ENCODE measurements at regions not wholly inside any gene's neighbourhood (a gene's known extent, or its start where the extent isn't known, plus 50 kb on each side); places are given as distances from the start of the nearest gene placed in this dataset.
"Not testable (repeated sequence)": the region's sequence is repeated elsewhere in the genome, so short reads cannot be mapped to it uniquely, and the experiment has no call there.

GRCh38 chr11:22567759-22568158 lies 57.9 kb downstream of the FANCF start:
- no peak for DNase-seq

DNA sequence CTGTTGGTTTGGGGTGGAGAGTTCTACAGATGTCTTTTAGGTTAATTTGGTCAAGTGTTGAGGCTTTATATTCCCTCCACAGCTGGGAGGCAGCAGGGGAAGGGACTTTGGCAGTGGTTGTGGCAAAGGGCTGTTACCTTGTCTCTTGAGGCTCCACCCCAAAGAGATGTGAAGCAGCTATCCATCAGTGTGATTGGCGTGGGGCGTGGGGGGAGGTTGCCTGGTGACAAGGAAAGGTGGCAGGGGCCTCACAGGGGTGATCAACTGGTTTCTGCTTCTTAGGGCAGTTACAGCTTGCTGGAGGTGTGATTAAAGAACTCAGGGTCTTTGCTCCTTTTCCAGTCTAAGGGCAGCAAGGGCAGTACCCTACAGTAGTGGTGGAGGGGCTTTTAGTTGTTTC lies 59.3 kb downstream of the FANCF start:
- DNase-seq = no peak

- no peak for DNase-seq
Observed at GRCh38 chr11:22561283-22561682, 64.3 kb downstream of the FANCF start.

DNA sequence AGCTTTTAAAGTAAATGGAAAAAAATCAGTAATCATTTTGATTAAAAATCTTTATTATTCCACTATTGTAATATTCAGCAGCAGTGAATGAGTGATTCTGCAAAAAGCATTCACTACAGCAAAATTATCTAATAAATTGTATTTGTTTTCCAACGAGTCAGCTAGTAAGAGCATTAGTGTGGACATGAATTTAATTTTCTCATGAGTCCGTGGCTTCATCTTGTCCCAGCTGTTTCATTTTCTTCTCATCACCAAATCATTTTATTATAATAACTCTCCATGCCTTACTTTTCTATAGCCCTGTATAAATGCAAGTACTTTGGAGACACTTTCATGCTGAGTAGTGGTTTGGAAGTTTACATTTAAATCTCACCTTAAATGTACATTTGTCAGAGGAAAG lies 66.2 kb downstream of the FANCF start:
- no peak for DNase-seq

- DNase-seq = no peak
Observed at GRCh38 chr11:22558664-22559063, 67.0 kb downstream of the FANCF start.

- no peak for DNase-seq
Observed at GRCh38 chr11:22556381-22556780, 69.2 kb downstream of the FANCF start.

- no peak for DNase-seq
Observed at GRCh38 chr11:22555881-22556280, 69.7 kb downstream of the FANCF start.

DNA sequence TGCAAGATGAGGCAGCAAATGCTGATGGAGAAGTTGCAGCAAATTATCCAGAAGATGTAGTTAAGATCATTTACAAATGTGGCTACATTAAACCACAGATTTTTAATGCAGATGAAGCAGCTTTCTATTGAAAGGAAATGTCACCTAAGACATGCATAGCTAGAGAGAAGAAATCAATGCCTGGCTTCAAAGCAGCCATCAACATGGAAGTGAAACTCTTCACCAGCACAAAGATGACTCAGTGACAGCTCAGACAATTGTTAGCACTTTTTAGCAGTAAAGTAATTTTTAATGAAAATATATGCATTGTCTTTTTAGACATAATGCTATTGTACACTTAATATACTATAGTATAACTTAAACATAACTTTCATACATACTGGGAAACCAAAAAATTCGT lies 71.4 kb downstream of the FANCF start:
- DNase-seq = no peak

GRCh38 chr11:22552885-22553284 lies 72.7 kb downstream of the FANCF start:
- DNase-seq = no peak

DNA sequence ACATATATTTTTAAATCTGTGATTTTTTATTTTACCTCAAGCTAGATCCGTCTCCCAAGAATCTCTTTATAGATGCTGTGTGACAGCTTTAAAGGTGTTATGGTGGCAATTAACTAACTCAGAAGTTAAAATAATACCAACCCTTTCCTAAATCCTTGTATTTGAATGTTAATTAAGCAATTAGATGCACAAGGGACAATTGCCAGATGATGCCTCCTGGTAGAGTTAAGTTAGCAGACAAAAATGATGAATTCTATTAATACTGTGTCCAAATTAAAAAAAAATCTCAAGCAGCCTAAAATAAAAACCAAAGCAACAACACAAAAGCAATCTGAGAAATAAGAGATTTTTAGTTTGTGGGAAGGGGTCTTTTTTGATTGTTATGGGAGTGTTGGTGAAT lies 78.9 kb downstream of the FANCF start:
- DNase-seq = no peak

- no peak for DNase-seq
Observed at GRCh38 chr11:22543261-22543660, 82.4 kb downstream of the FANCF start.

DNA sequence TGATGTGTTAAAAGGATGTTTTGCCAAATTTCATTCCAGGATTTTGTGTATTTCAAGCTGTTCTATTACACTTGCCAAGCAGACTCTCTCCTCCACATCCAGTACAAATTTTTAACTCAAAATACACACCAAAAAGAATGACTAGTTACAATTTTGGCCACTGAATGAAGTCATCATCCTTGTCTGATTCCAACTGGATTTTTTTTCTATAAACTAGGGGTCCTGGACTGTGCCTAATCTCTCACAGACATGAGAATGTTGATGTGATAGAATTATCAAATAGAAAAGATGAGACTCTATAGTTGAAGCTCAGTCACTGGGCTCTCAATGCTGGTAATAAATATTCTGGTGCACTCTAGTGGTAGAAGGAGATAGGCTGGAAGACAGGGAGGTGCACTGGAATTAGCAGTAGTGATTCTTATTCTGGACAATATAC lies 85.8 kb downstream of the FANCF start:
- DNase-seq = no peak

- DNase-seq = no peak
Observed at GRCh38 chr11:22536071-22536470, 89.6 kb downstream of the FANCF start.

DNA sequence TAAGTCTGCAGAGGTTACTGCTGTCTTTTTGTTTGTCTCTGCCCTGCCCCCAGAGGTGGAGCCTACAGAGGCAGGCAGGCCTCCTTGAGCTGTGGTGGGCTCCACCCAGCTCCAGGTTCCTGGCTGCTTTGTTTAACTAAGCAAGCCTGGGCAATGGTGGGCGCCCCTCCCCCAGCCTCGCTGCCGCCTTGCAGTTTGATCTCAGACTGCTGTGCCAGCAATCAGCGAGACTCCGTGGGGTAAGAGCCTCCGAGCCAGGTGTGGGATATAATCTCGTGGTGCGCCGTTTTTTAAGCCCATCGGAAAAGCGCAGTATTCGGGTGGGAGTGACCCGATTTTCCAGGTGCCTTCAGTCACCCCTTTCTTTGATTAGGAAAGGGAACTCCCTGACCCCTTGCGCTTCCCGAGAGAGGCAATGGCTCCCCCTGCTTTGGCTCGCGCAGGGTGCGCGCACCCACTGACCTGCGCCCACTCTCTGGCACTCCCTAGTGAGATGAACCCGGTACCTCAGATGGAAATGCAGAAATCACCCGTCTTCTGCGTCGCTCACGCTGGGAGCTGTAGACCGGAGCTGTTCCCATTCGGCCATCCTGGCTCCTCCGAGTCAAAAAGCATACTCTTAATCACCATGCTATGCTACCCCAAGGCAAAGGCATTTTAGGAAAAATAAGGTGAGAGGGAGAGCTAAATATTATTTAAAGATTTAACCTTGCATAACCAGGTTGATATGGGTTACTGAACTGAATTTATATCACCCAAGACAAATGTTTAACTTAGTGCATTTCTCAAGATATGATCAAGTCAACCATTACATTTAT lies 96.8 kb downstream of the FANCF start:
- not testable (repeated sequence) for DNase-seq

DNA sequence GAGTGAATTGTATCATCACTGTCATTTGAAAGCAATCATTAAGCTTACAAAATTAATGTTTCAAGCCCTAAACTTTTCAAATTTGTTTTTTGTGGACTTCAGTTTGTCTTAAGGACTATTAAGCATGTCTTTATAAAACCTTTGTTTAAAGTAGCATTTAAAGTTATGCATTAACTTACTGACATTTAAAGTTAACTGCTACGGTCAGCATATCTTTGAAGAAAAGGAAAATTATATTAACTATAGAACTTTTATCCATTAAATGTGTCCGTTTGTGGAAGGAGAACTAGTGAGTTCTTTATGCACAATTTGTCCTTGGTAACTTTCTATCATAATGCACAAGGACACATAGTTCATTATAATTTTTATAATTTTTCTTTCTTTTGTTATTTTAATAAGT lies 103.4 kb downstream of the FANCF start:
- DNase-seq = no peak

- DNase-seq = no peak
Observed at GRCh38 chr11:22521226-22521625, 104.4 kb downstream of the FANCF start.

DNA sequence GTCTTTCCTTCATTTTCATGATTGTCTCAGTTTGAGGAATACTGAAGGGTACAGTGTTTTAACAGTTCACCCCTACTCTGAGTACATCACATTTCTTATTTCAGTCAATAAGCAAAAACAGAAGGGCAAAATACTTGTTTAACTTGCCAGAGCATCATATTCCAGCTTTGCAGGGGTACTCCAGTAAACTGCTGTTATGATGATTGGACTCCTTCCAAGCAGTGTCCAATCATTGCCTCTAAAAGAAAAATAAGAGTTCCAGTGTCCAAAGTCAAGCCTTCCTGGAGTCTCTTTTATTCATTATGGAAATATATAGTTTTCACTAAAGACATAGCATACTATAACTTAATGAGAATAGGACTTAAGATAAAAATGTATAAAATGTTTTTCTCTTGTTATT lies 105.1 kb downstream of the FANCF start:
- DNase-seq = no peak

GRCh38 chr11:22518344-22518743 lies 107.3 kb downstream of the FANCF start:
- not testable (repeated sequence) for DNase-seq

- no peak for DNase-seq
Observed at GRCh38 chr11:22516111-22516510, 109.5 kb downstream of the FANCF start.

DNA sequence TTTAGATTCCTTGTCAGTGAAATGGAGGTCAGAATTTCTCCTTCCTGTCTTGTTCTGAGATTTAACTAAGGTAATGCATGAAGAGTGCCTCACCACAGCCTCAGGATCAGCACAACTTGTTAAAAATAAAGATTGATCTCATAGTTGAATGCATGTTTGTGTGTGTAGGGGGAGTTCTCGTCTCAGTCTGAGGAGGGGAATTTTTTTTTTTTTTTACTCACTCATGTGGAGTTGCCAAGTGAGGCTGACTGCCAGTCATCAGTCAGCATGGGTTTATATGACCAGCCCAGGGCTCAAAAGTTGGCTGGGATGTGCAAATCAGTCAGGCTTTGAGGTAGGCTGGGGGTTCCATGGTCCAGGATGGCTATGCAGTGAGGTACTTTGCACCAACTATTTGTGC lies 113.2 kb downstream of the FANCF start:
- no peak for DNase-seq

DNA sequence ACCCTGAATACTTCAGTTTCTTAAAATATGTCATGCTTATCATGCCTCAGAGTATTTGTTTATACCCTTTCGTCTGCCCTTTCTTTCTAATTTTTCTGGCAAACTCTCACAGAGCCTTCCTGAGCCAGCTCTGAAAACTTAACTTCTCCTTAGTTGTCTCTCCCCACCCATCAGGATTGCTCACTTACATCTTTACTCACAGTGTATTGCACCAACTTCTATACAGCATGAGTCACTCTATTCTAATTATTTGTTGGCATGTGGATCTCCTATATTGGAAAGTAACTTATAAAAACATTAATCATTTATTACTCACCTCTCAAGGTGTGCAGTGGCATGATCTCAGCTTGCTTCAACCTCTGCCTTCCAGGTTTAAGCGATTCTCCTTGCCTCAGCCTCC lies 114.9 kb downstream of the FANCF start:
- no peak for DNase-seq

DNA sequence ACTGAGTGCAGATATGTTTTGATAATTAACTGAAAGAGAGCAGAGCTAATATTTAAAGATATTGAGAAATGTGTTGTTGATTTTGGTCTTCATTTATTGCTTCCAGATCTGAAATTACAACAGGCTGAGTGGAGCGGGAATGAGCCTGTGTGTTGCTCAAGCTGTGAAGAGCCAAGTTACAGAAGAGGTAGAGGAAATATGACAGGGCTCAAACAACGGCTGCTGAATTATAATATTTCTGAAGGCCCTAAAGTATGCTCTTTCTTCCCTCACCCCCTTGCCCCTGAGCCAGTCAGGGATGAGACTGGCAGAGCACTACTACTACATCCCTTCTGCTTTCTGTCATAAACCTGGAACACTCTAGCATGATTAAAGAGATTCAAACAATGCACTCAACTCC lies 115.6 kb downstream of the FANCF start:
- no peak for DNase-seq

DNA sequence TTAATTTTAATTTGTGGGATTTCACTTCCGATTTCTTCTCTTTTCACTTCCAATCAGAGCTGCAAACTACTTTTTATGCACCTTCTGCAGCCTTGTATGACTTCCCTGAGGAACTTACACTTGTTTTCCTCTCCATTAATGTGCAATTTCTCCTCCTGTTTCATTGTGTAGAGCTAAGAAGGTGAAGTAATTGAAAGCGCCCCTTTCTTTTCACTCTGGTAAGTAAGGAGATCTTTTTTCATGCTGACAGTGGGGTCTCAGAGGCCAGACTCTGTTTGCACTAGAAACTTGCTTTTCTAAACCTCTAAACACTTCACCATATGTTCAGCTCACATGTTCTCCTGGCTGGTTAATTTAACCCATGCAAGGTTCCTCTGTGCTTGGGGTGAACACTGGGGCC lies 117.0 kb downstream of the FANCF start:
- no peak for DNase-seq

DNA sequence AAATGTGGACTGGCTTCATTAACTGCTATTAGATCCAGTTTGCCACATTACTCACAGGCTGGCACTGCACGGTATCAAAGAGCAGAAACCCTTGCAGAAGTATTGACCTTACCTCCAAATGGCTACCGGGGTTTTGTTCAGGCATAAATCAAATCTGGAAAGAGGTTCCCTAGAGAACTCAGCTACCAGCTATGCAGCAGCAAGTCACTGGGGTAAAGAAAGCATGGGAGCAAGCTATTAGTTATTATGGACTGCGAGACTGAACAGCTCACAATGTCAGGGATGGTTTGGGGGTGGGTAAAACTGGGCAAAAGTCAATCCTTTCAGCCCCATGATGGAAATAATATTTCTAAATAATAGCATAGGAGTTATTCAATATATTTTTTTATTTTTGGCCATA lies 128.1 kb downstream of the FANCF start:
- no peak for DNase-seq
